Spinal cord (tissue), 9 donors: ENCODE measurements at regions not wholly inside any gene's neighbourhood (a gene's known extent, or its start where the extent isn't known, plus 50 kb on each side); places are given as distances from the start of the nearest gene placed in this dataset.
A peak's percentile ranks its signal among the peaks of the same experiment; 100 is the strongest.

Experiments
- DNase-seq, 6 donors: peaks; one replicate each; pipeline versions ENCODE4 v3.0.0 to v3.0.0-alpha.2; 2013 to 2015; ENCODE audit warnings: low spot score in 6 of 6, low read depth in 4 of 6
- H3K27ac ChIP-seq: one replicate; pipeline ENCODE4 v1.5.1; 2013; ENCODE audit warnings: low read depth, low read length, control low read depth
- H3K27me3 ChIP-seq: one replicate; pipeline ENCODE4 v1.6.1; 2013; ENCODE audit warnings: low read length; ENCODE audit not compliant: control insufficient read depth, insufficient read depth
- H3K36me3 ChIP-seq: one replicate; pipeline ENCODE4 v1.6.1; 2013; ENCODE audit warnings: low read length; ENCODE audit not compliant: control insufficient read depth, insufficient read depth
- H3K4me1 ChIP-seq: one replicate; pipeline ENCODE4 v1.6.1; 2013; ENCODE audit warnings: low read length; ENCODE audit not compliant: control insufficient read depth, insufficient read depth
- H3K4me3 ChIP-seq: one replicate; pipeline ENCODE4 v1.5.1; 2013; ENCODE audit warnings: low read depth, low read length, control low read depth
- H3K9me3 ChIP-seq: one replicate; pipeline ENCODE4 v1.6.1; 2013; ENCODE audit warnings: low read length; ENCODE audit not compliant: control insufficient read depth, insufficient read depth
- WGBS: methylation state at CpG from one replicate; pipeline ENCODE4 v1.1.5; 2013; ENCODE audit warnings: missing lambda C conversion rate; ENCODE audit not compliant: insufficient coverage; 5-methylcytosine and 5-hydroxymethylcytosine counted together
- donor health status: healthy.

DNA sequence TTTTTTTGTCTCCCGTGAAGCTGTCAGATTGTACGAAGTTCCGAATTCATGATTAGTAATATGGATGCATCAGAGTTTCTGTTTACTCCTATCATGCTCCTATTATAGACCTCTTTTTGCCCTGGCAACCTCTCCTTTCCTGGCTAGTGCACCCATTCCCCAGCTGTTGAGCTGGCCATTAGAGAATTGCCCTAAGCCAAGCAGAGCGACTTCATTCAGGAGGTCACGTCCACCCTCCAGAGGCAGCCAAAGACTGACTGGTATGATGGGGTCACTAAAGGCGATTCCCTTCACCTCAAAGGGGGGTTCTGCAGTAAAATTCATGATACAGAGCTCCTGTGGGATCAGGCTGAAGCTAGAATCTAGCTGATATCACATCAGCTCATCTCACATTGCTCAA is 351.9 kb downstream of the BTBD3 start:
- Histone ChIP-seq H3K9me3 (peaks cover 1% of the 10 kb centered on the region), H3K4me3 (no peak overlapping the region), H3K36me3 (no peaks in the 10 kb centered on the region), H3K27ac (no peak overlapping the region), H3K4me1 (no peaks in the 10 kb centered on the region), H3K27me3 (no peaks in the 10 kb centered on the region)
- DNase-seq: no peak
- WGBS: 89% methylated on average over 3 of the region's 6 CpGs

DNA sequence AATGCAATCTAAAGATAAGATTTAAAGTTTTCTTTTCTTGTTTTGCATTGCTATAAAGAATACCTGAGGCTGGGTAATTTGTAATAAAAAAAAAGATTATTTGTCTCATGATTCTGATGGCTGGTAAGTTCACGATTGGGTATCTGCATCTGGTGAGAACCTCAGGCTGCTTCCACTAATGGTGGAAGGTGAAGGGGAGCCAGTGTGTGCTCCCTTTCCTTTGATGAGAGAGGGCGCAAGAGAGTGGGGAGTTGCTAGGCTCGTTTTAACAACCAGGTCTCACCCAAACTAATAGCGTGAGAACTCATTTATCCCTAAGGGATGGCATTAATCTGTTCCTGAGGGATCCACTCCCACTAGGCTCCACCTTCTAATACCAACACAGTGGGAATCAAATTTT is 353.2 kb downstream of the BTBD3 start:
- H3K4me1 ChIP-seq: no peaks in the 10 kb centered on the region
- H3K4me3 ChIP-seq: no peak overlapping the region
- no peak overlapping the region for H3K27ac ChIP-seq
- 100% methylated on average over 1 of the region's 4 CpGs for WGBS
- no peak for DNase-seq
- peaks cover 1% of the 10 kb centered on the region for H3K9me3 ChIP-seq
- H3K36me3 ChIP-seq: no peaks in the 10 kb centered on the region
- H3K27me3 ChIP-seq: no peaks in the 10 kb centered on the region

DNA sequence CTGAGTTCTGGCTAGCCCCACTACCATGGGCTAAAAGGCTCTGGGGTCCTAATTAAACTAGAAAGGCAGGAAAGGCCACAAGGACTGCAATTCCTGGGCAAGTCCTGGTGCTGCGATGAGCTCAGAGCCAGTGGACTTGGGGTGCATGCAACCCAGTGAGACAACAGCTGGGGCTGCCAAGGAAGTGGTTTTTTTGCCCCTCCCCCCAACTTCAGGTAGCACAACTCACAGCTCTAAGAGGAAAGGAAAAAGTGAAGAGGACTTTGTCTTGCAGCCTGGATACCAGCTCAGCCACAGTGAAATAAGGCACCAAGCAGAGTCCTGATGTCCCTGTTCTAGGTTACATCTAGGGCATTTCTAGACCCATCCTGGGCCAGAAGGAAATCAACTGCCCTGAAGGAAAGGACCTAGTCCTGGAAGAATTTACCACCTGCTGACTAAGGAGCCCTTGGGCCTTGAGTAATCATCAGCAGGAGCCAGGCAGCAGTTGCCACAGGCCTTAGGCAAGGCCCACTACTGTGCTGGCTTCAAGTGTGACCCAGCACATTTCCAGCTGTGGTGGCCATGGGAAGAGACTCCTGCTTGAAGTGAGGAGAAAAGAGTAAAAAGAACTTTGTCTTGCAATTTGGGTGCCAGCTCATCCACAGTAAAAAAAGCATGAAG is 358.4 kb downstream of the BTBD3 start:
- no peaks in the 10 kb centered on the region for H3K27me3 ChIP-seq
- H3K9me3 ChIP-seq: peaks cover 1% of the 10 kb centered on the region
- no peak overlapping the region for H3K4me3 ChIP-seq
- H3K4me1 ChIP-seq: no peaks in the 10 kb centered on the region
- no peak overlapping the region for H3K27ac ChIP-seq
- H3K36me3 ChIP-seq: no peaks in the 10 kb centered on the region
- DNase-seq: no peak
- WGBS: 91% methylated on average over 1 of the region's 1 CpG

DNA sequence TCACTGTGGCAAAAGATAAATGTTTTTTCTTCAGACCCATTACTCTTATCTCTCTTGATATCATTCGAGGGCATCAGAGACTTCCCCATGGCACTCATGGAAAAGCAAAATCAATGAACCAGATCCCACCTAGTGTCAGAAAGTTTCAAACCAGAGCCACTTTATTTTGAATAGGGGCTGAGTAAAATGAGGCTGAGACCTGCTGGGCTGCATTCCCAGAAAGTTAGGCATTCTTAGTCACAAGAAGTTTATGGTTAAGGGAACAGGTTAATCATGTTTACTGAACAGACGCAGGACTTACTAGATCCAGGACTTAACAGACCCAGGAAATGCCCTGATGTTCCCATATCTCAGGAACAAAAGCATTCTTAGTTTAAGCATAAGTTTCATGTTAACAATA is 369.9 kb downstream of the BTBD3 start:
- H3K4me1 ChIP-seq: no peaks in the 10 kb centered on the region
- DNase-seq: no peak
- H3K36me3 ChIP-seq: no peaks in the 10 kb centered on the region
- H3K27ac ChIP-seq: no peak overlapping the region
- WGBS: 100% methylated on average over 1 of the region's 2 CpGs
- H3K4me3 ChIP-seq: no peak overlapping the region
- no peaks in the 10 kb centered on the region for H3K9me3 ChIP-seq
- H3K27me3 ChIP-seq: no peaks in the 10 kb centered on the region

DNA sequence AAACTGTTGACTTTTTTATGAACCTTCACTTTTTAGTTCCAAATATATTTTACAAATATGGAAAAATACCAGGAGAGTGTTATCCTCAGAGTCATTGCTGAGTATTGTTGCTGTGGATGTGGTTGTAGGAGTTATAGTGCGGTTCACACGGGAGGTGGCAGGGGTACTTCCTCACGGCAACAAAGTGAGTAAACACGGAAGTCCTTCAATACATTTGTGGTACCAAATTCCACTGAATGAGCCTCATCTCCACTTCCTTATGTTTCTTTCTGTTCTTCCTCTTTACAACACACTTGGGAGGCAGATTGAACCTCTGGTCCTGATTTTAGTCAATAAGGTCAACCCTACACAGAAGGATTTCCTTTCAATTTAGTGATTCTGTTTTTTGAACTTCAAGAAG is 371.8 kb downstream of the BTBD3 start:
- Histone ChIP-seq H3K4me3 (no peak overlapping the region), H3K4me1 (no peaks in the 10 kb centered on the region), H3K9me3 (no peaks in the 10 kb centered on the region), H3K36me3 (no peaks in the 10 kb centered on the region), H3K27ac (no peak overlapping the region), H3K27me3 (no peaks in the 10 kb centered on the region)
- 89% methylated on average over 4 of the region's 4 CpGs for WGBS
- DNase-seq: no peak

DNA sequence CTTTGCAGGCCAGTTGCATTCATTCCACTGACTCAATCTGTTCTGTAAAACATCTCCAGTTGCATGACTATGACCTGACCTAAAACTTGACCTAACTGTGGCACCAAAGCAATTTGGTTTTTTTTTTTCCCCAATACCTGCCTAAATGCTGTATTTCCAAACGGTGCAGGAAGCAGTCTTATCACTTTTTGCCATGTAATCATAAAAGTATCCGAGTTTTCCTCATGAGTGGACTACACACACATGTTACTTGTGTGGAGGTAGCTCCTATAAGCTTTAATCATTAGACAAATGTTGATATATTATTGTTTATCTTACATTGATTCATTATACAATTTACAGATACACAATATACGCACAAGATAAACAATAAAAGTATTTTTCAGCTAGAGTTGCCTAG is 373.7 kb downstream of the BTBD3 start:
- no peak overlapping the region for H3K27ac ChIP-seq
- H3K4me1 ChIP-seq: no peaks in the 10 kb centered on the region
- H3K4me3 ChIP-seq: no peak overlapping the region
- no peaks in the 10 kb centered on the region for H3K36me3 ChIP-seq
- no peaks in the 10 kb centered on the region for H3K27me3 ChIP-seq
- H3K9me3 ChIP-seq: no peaks in the 10 kb centered on the region
- WGBS: no CpG with 5 or more reads among the region's 3 CpGs
- no peak for DNase-seq

DNA sequence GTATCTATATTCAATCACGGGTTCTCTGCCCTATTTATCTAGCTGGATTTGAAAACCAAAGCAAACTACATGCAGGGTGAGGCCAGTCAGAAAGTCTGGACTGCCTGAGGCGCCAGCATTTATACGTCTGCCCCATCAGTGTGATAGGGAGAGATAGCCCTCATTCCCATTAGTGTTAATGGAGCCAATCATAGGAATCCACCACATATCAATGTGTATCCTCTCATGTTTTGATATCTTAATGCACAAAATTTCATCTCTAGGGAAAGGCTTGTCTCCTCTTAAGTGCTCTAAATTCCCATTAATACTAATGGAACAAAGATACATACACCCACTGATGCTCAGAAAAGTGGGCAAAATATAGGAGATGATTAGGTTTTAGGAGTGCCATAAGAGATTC is 376.2 kb downstream of the BTBD3 start:
- peaks cover 6% of the 10 kb centered on the region for H3K9me3 ChIP-seq
- 100% methylated on average over 1 of the region's 3 CpGs for WGBS

DNA sequence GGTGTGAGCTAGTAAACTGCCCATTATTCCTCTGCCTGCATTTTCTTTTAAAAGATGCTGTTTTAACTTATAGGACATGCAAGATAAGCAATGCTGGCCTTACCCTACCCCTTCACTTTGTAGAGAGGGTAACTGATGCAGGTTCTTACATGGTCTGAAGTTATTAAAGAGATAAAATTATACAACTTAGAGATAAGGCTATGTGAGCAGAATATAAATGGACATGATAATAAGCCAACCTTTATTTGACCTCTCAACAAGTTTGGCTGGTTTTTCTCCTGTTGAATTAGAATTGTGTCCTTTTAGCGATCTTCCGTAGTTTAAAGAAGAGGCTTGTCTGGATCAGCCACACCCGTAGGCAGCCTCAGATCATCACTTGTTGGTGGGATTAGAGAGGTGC is 377.0 kb downstream of the BTBD3 start:
- Histone ChIP-seq H3K36me3 (no peaks in the 10 kb centered on the region), H3K9me3 (peaks cover 7% of the 10 kb centered on the region), H3K4me3 (no peak overlapping the region), H3K4me1 (no peaks in the 10 kb centered on the region), H3K27me3 (no peaks in the 10 kb centered on the region), H3K27ac (no peak overlapping the region)
- WGBS: 59% methylated on average over 3 of the region's 3 CpGs
- peak in 1 of 6 donors; percentile 14 for DNase-seq

More for the DNA sequence above, 376.2 kb downstream of the BTBD3 start:
- no peaks in the 10 kb centered on the region for H3K4me1 ChIP-seq
- no peak for DNase-seq
- no peaks in the 10 kb centered on the region for H3K36me3 ChIP-seq
- H3K27me3 ChIP-seq: no peaks in the 10 kb centered on the region
- no peak overlapping the region for H3K27ac ChIP-seq
- no peak overlapping the region for H3K4me3 ChIP-seq

DNA sequence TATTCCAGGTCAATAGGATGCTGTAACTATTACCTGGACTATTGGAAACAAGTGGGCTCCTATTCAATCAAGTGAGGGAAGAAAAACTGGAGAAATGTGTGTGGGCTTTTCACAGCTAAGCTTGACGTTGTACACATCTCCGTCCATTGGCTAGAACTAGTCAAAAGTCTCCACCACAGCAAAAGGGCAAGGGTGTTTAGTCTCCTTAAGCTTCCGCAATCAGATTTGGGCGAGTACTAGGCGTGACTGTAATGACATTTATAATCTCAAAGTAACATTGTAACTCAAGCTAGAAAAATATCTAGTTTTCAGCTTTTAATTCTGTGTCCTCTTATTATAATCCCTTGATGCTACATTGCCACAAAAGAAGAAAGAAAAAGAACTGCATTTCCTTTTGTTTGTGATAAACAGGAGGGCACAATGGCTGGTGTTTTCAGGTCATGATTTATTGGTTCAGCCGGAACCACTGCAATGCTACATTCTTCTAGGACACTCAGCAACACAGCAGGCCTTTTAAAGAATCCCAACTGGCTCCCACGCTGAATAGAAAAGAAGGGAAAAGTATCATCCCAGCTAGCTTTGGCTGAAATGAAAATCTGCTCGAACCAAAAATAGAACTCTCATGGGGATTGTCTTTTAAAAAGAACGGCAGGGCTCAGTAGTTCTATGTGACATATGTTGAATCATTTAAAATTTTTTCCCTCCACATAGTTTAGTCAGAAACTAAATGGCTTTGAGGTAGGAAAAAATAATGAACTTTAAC is 387.7 kb downstream of the BTBD3 start:
- DNase-seq: peak; percentile 11 to 83 (median 40)
- Histone ChIP-seq H3K27ac (peak overlapping the region; percentile 43), H3K36me3 (no peaks in the 10 kb centered on the region), H3K27me3 (no peaks in the 10 kb centered on the region), H3K4me1 (no peaks in the 10 kb centered on the region), H3K9me3 (peaks cover 4% of the 10 kb centered on the region), H3K4me3 (no peak overlapping the region)
- 80% methylated on average over 1 of the region's 9 CpGs for WGBS

DNA sequence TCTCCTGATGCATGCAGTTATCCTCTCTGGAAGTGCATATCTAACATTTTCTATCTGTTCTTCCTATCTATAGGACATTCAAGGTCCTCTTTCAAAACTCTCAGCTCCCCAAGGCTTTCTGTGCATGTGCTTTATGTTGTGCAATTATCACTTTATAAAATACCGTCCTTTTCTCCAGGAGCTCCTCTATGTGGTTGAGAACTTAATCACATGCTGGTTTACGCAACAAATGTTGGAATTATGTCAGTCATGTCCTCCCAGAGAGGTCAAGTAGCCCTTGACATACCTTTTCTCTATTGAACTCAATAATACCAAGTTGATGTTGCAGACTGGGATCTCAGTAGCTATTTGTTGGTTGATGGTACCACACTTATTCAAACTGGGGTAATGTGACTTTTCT is 388.4 kb downstream of the BTBD3 start:
- peak overlapping the region; percentile 43 for H3K27ac ChIP-seq

More for the DNA sequence above, 388.4 kb downstream of the BTBD3 start:
- 88% methylated on average over 1 of the region's 2 CpGs for WGBS
- H3K9me3 ChIP-seq: peaks cover 4% of the 10 kb centered on the region
- H3K27me3 ChIP-seq: no peaks in the 10 kb centered on the region
- DNase-seq: no peak
- H3K4me1 ChIP-seq: no peaks in the 10 kb centered on the region
- no peak overlapping the region for H3K4me3 ChIP-seq
- H3K36me3 ChIP-seq: no peaks in the 10 kb centered on the region
